NCI-H460 (cell line): ENCODE measurements at regions not wholly inside any gene's neighbourhood (a gene's known extent, or its start where the extent isn't known, plus 50 kb on each side); places are given as distances from the start of the nearest gene placed in this dataset.
"Not testable (repeated sequence)": the region's sequence is repeated elsewhere in the genome, so short reads cannot be mapped to it uniquely, and the experiment has no call there.

Source experiments
- DNase-seq: peaks from one replicate; pipeline ENCODE4 v3.0.0-alpha.2; 2016; ENCODE audit warnings: low read depth; ENCODE audit errors: extremely low read depth

DNA sequence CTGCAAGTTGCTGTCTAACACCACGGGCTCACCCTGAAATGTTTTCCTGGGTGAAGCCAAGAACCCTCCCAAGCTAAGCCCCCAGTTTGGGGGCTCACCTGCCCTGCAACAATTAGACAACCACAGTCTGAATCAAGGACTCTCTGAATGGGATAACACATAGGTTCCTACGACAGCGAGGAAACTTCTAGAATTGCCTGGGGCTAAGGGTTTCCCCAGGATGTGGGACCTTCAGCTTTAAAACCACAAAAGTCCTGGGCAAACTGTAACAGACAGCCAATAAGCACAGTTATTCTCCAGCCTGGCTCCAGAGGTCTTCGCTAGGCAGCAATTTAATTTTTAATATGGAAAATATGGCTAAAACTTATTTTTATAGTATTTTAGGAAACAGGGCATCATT, 162.6 kb downstream of the PRKX start:
- no peak for DNase-seq

DNA sequence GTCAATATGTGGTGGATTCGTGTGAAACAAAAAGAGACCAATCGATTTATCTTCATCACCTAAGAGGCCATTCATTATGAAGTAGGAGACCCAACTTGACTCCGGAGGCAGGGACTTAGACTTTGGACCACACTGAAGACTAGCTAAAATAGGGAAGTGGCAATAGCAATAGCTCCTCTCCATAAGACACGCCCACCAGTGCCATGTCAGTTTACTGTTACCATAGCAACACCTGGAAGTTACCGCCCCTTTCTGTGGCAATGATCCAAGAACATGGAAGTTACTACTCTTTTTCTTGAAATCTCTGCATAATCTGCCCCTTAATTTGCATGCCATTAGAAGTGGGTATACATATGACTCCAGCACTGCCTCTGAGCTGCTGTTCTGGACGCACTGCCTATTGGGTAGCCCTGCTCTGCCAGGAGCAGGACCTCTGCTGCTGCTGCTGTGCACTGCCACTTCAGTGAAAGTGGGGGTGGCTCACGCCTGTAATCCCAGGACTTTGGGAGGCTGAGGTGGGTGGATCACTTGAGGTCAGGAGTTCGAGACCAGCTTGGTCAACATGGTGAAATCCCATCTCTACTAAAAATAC, 163.2 kb downstream of the PRKX start:
- peak; percentile 18 for DNase-seq

DNA sequence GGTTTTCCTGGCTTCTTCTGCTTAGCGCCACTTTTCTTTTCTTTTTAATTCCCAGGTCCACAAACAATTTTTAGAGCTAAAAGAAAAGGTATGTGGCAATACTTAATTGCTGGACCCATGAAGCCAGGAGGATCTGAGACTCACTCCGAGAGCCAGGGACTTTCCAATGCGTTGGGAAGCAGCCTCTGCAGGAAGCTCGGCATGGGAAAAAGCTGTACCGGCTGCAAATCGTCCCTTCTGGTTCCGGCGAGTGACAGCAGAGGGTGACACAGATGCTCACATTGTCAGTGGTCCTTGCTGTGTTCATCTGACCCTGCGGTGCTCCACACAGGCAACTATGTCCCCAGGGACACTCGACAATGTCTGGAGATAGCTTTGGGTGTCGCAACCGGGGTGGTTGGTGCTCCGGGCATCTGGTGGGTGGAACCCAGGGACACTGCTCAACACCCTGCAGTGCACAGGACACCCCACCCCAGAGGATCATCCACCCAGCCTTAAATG, 164.0 kb downstream of the PRKX start:
- DNase-seq = no peak

DNA sequence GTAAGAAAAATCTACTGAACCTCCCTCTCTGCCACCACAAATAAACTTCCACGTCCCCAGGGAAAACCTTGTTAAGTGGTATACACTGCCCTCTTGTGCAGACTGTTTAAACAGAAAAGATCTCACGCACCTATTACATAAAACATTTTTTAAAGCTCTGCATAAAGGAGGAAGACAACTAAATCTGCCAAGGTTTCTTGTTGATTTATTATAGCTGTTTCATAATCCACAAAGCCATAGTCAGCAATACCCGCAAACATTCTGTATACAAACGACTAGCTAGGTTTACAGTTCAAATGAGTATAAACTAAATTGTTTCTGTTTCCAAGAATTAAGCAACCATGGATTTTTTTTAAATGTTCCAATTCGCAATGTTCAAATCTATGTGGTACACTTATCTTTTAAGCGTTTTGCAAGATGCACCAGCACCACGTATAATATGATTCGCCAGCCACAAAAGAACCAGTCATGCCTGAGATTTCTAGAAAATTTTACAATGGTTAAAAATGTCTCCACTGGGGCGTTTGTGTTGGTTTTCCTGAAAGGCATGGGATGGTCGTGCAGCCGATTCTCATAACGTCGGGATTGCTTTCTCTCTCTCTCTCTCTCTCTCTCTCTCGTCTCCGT, 164.6 kb downstream of the PRKX start:
- DNase-seq = peak; percentile 50

DNA sequence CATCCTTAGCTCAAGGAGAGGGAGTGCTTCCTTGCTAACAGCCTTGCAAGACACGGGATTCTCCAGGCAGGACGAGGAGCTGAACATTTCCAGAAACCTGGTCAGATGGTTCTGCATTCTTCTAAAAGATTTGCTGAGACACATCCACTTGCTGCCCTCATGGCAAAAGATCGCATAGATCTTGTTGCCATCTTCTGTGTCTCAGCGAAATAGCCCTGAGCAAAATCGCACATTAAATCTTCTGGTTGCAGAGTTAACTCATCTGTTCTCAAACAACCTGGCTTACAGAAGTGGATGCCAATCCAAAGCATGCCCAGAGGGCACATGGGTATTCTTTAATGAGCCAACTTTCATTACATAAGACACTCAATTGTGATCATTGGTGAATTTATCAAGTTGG, 167.5 kb downstream of the PRKX start:
- no peak for DNase-seq

DNA sequence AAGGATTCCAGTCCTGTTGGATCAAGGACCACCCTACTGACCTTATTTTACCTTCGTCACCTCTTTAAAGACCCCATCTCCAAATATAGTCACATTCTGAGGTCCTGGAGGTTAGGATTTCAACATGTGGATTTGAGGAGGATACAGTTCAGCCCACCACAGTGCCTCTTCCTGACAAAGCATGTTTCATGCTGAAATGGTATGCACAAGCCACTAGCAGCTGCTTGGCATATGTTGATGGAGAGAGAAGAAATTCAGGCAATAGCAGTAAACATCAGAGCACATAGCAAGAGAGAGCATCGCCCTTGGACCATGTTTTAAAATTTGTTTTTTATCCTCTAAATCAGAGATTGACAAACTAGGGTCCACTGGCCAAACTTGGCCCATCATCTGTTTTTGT, 172.1 kb downstream of the PRKX start:
- DNase-seq = no peak

DNA sequence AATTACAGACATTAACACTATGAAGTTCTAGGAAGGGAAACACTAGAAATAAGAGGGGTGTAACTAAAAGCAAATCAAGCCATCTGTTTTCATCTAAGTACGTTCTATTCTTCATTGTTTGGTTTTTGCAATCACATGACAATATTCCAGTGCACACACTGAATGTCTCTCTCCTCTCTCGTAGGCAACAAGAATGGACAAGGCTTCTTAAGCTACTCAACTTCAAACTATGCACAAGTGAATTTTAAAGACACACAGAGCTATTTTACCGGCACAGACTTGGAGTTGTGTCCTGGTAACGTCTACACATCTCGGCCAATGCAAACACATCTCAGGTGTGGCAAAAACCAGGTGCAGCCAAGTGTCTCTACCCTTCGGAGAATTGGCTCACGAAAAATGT, 173.3 kb downstream of the PRKX start:
- DNase-seq = no peak

DNA sequence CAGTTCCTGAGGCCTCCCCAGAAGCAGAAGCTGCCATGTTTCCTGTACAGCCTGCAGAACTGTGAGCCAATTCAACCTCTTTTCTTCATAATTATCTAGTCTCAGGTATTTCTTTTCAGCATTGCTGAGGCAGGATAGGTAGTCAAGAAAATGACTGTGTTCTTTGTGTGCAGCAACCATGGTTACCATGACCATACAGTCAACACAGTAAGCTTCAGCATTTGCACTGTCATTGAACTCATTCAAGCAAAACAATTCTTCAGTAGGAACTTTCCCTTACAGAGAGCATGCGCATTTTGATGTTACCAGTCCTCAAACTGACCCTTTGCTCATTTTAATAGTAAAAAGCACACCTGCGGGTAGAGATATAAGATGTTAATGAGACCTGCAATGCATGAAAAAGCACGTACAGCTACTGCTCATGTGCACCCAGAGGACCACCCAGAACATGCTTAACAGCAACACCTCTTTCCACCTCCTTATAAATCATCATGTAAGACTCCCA, 180.8 kb downstream of the PRKX start:
- no peak for DNase-seq

DNA sequence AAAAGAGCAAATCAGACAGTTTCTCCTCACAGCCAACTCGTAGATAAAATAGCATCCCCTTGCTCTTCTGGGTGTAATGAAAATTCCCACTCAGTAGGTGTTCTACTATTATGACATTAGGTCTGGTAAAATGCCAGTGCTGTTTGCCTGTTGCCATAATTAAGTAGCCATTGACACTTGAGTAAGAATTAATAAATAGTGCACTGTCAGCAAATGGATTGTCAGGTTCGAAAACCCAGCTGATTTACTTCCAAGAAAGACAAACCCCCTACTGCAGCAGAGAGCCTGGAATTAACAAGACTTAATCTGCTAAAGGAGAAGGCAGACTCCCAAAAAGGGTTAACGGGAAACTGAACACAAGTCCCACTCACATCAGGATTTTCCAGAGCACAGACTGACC, 182.0 kb downstream of the PRKX start:
- not testable (repeated sequence) for DNase-seq

DNA sequence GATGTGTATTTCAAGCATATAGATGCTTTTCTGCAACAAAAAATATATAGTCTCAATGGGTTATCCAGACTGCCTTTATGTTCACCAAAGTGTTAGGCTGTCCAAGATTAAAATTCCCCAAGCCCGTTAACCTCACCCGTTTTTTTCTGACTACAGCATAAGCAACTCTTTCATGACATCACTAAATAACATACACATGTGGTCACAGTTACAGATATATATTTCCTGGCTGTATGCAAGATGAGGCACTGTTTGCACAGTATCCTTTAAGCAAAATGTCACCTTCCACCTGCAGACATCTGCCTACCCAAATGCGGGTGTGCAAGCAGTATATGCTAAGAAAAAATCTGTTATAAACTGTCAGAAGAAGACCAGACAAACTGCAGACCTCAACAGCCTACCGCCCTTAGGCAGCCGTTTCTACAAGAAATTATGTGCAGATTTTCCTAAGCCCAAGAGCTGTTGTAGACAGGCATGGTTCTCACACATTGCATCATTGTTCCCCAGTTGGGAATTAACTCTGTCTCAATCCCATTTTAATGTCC, 183.1 kb upstream of the MXRA5 start:
- DNase-seq = no peak

DNA sequence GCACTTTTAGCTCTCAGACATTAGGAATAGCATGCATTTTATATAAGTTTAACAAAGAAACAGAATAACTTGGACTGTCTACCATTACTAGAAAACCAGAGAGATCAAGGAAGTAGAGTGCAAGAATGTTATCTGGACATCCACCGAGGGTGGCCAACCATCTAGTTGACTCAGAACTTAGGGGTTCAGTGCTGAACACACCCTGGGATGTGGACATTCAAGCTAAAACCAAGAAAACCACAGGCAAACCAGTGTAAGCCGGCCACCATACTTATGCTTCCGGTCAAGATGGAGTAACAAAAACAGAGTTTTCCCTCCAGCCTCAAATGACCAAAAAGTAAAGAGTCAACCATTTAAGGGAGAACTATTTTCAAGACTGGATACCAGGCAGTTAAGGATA, 181.4 kb upstream of the MXRA5 start:
- DNase-seq = no peak

DNA sequence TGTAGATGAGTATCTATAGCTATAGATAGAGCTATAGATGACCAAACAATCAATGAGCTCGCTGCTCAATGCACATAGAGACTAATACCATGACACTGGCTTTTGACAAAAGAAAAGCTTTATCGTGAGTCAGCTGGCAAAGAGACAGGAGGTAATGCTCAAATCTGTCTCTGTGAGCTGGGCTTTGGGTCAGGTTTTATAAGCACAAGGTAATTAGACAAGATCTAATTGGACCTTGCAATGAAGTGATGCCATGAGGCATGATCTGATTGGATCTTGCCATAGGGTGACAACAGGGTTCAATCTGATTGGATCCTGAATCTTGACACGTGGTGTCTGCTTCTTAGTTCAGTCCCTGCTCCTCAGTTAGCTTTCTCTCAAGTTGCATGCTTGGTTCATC, 180.7 kb upstream of the MXRA5 start:
- DNase-seq = no peak

DNA sequence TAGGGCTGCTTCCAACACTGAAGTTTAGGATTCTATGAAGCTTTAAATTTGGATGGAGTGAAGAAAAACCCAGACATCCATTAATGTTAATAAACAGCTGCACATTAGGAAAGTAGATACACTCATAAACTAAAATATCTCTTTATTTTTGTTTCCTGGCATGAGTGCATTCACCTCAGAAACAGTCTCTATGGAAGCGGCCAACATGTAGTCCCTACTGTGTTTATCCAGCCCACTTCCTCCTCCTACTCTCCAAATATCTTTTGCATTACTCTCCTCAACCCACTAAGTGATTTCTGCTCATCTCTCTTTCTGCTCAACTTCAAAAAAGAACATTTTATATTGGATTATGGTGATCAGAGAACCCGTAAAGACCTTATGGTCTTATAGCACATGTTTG, 180.3 kb upstream of the MXRA5 start:
- DNase-seq = no peak

DNA sequence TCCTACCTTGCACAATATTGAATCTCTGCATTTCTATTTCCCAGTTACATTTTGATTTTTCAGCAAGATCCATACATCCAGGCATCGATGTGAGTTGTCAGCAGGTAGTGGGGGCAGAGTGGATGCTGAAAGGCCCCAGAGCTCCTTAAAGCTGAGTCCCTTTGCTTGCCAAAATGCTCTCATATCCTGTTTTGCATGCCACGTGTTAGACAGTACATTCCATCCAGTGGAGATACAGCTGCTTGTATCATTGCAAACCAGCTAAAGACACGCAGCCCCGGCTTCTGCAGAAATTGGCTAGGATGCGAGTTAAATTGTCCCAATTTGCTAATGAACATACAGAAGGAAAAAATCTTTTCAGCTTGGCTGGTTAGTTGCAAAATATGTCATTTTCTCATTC, 179.6 kb upstream of the MXRA5 start:
- no peak for DNase-seq

DNA sequence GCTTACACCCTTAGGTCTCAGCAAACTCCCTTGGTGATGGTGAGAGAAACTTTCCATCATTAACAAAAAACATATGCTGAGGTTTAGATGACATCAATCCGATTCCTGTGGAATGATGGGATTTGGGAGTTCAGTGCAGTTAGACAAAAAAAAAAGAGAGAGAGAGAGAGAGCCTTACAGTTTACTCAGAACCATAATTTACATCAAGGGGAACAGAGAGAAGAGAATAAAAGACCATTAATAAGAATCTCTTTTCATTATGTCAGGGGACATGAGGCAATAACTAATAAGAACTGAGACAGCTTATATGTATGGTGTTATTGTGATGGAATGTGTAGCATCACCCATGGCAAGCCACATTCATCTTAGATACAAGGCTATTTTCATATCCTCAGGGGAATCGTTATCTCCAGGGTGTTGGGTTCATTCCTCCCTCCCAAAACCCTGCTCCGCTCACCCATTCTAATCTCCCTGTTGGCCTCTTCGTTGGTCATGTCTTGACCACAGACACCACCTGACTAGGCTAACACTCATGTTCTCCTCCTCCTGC, 175.7 kb upstream of the MXRA5 start:
- DNase-seq = no peak

DNA sequence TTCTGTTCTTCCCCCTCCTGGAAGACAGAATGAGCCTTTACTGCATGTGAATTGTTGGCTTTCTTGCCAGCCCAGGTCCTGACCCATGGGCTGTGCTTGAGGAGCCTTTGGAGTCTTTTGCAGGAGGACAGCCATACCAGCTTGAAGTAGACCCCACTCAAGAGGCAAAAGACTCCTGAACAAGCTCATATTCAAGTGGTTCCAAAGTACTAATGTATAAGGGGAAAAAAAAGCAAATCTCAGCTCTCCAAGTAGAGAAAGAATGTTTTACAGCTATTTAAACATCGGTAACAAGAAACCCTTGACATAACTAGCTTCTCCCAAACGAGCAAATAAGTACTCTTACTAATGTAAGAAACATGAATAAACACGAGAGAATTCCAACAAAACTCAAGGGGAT, 174.9 kb upstream of the MXRA5 start:
- no peak for DNase-seq

DNA sequence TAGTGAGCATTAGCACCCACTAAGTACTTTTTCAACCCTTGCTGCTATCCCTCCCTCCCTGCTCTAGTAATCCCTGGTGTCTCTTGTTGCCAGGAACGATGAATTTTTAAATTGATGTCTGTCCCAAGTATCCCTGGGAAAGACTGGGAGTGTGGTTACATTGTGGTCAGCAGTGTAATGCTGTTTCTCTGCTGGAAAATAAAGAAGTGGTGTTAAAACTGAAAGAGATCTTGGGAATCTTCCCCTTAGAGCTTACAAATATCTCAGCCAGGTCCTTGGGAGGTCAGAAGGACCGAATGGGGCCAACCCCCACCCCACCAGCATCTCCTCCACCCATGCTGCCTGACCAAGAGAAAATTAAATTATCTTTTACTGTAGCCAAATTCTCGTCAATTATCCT, 174.5 kb upstream of the MXRA5 start:
- no peak for DNase-seq

DNA sequence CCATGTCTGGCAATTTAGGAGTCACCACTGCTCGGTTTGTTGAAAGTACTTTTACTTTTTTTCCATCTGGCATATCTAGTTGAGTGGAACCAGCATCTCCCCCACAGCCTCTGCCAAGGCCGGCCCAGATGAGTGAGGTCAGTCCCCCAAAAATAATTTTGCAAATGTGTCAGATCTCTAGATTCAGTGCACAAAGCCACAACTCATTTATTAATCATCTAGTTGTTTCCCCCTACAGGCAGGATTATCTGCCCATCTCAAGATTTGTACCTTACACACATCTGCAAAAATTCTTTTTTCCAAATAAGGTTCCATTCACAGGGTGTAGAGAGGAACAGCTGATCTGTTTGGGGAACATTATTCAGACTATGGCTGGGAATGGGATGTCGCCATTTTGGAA, 174.0 kb upstream of the MXRA5 start:
- DNase-seq = no peak

DNA sequence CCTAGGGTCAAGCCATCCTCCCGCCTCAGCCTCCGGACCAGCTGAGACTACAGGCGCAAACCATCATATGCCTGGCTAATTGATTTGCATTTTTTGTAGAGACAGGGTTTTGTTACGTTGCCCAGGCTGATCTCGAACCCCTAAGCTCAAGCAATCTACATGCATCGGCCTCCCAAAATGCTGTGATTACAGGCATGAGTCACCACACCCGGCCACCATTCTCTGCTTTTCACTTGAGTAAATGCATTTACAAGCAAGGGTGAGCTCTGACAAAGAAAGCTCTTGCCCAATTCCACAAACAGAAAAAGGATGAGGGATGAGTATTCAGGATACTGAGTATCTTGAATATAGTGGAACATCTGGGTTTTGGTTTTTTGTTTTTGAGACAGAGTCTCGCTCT, 172.9 kb upstream of the MXRA5 start:
- not testable (repeated sequence) for DNase-seq

DNA sequence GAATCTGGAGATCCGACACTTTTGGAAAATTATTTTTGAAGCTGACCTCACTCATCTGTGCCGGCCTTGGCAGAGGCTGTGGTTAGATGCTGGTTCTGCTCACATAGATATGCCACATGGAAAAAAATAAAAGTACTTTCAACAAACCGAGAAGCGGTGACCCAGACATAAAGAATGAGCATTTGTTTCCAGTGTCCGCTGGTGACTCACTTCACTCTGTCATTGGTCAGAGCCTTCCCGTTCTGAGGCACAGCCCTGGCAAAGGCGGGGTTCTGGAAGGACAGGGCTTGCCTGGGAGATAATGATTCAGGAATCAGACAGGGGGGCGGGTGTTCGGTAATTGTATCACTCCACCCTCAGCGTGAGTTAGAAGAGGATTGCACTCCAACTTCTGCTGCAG, 172.4 kb upstream of the MXRA5 start:
- DNase-seq = peak; percentile 53

DNA sequence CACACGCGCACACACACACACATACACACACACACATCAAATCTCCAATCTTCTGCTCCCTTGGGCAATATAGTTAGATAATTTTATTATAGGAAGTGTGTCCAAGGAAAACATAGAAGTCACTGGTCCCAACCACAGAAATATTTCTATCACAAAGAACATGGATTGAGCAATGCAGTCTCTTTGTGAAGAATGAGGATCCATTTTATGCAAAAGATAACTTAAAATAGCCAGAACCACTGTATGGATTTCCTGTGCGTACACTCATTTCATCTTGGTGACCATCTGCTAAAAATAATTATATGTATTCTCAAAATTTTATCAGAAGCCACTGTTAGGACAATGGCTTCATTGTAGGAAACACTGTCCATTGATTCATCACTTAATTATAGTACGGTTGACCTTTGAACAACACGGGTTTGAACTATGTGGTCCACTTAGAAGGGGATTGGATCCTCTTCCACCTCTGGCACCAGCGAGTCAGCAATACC, 169.6 kb upstream of the MXRA5 start:
- DNase-seq = no peak

DNA sequence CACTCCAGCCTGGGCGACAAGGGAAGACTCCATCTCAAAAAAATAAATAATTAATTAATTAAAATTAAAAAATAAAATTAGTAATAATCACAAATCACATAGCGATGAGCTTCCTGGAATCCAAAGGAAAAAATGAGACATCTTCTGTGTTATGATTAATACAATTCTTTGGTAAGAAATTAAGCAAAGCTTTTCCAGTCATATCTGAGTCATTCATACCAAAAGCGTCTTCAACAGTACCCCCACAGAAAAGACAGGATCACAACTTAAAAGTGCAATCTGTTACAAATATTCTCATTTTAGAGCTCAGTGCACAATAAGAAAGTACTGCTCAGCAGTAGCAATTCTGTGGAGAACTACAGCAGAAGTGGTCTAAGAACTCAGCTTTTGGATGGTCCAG, 168.5 kb upstream of the MXRA5 start:
- DNase-seq = no peak
